ENCODE measurements at regions not wholly inside any gene's neighbourhood (a gene's known extent, or its start where the extent isn't known, plus 50 kb on each side); places are given as distances from the start of the nearest gene placed in this dataset.

DNA sequence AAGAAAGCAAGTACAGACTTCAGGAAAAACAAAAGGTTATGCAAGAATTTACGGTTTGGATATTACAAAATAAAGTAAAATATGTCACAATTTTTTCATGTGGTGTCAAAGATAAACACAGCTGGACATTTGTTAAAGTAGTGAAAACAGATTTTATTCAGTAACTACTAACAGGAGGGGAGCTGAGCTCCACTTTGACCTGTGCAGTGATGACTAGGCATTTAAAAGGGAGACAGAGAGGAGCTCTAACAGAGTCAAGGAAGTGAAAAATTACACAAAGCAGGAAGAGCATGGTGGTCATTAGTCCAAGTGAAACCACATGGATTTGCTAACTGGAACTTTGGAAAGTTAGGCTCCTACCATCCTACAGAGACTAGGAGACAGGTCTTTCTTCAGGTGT is 263.6 kb upstream of the PCSK5 start:
- Histone ChIP-seq H3K14ac (ENCODE audit: low read length) (no peak overlapping the region), H4K12ac (ENCODE audit: low read depth, low read length) (no peak overlapping the region), H3K4me1 (ENCODE audit: control insufficient read depth in 1 of 2, insufficient read depth in 2 of 2, low read length in 2 of 2) (peaks cover 2 to 5% of the 10 kb centered on the region in 2 experiments), H2AK5ac (ENCODE audit: low read length) (no peak overlapping the region), H4K91ac (ENCODE audit: low read depth, low read length) (no peak overlapping the region), H2BK120ac (ENCODE audit: insufficient read depth, low read length, poor library complexity) (no peak overlapping the region), H3K4me3 (ENCODE audit: low read depth, low read length) (no peak overlapping the region), H3K4me2 (ENCODE audit: low read length) (no peak overlapping the region), H3K23ac (ENCODE audit: low read length) (no peak overlapping the region), H4K8ac (ENCODE audit: low read depth, low read length) (no peak overlapping the region), H3K18ac (ENCODE audit: low read length) (no peak overlapping the region), H2BK12ac (ENCODE audit: low read length) (peak overlapping the region; percentile 8), H3K9ac (ENCODE audit: low read length) (no peak overlapping the region), H3K79me1 (ENCODE audit: low read length) (peaks cover 6% of the 10 kb centered on the region), H3K27me3 (ENCODE audit: insufficient read depth, low read length) (no peaks in the 10 kb centered on the region), H3K27ac (ENCODE audit: low read depth, low read length) (no peak overlapping the region), H3K9me3 (ENCODE audit: insufficient read depth, low read depth, low read length) (no peaks in the 10 kb centered on the region), H2AFZ (ENCODE audit: insufficient read depth, low read length, poor library complexity) (no peak overlapping the region), H3K4ac (ENCODE audit: low read depth, low read length) (no peak overlapping the region), H2BK5ac (ENCODE audit: low read depth, low read length, poor library complexity) (no peak overlapping the region), H3K36me3 (ENCODE audit: control insufficient read depth in 1 of 2, insufficient read depth in 2 of 2, low read length in 2 of 2) (no peaks in the 10 kb centered on the region), H3K79me2 (ENCODE audit: control insufficient read depth, insufficient read depth, low read length, poor library complexity) (no peaks in the 10 kb centered on the region)
- WGBS (ENCODE audit: extremely low coverage, insufficient coverage, insufficient read length), result no CpG with 5 or more reads among the region's 1 CpG
- peak in 1 of 2 donors; percentile 14 for DNase-seq

DNA sequence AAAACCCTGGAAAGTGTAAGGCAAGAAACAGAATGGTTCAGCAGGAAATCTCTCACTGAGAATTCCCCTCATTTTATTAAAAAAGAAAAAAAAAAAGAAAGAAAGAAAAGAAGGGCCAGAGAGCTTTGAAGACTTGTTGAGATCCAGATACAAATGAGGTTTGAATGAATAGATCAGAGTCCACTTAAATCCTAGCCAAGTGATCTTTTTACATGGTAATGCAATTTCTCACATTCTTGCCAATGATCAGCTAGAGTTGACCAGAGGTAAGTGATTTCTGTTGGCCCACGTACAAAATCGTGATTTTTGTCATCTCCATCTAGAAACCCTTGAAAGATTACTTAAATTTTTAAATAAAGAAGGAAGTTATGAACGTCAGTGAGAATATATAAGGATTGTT is 261.5 kb upstream of the PCSK5 start:
- peaks cover 6% of the 10 kb centered on the region for H3K79me1 ChIP-seq (ENCODE audit: low read length)
- no peak overlapping the region for H3K4me3 ChIP-seq (ENCODE audit: low read depth, low read length)
- H3K4me2 ChIP-seq (ENCODE audit: low read length), result no peak overlapping the region
- H3K36me3 ChIP-seq (ENCODE audit: control insufficient read depth in 1 of 2, insufficient read depth in 2 of 2, low read length in 2 of 2), result no peaks in the 10 kb centered on the region
- H4K12ac ChIP-seq (ENCODE audit: low read depth, low read length), result no peak overlapping the region
- no peak overlapping the region for H2AFZ ChIP-seq (ENCODE audit: insufficient read depth, low read length, poor library complexity)
- no peaks in the 10 kb centered on the region for H3K79me2 ChIP-seq (ENCODE audit: control insufficient read depth, insufficient read depth, low read length, poor library complexity)
- no peak overlapping the region for H2BK5ac ChIP-seq (ENCODE audit: low read depth, low read length, poor library complexity)
- H3K9me3 ChIP-seq (ENCODE audit: insufficient read depth, low read depth, low read length), result no peaks in the 10 kb centered on the region
- no peak overlapping the region for H2BK12ac ChIP-seq (ENCODE audit: low read length)
- no peak overlapping the region for H3K4ac ChIP-seq (ENCODE audit: low read depth, low read length)
- no peaks in the 10 kb centered on the region for H3K27me3 ChIP-seq (ENCODE audit: insufficient read depth, low read length)
- H3K18ac ChIP-seq (ENCODE audit: low read length), result no peak overlapping the region
- no peak overlapping the region for H2BK120ac ChIP-seq (ENCODE audit: insufficient read depth, low read length, poor library complexity)
- DNase-seq, result no peak
- no peak overlapping the region for H3K23ac ChIP-seq (ENCODE audit: low read length)
- no peak overlapping the region for H4K8ac ChIP-seq (ENCODE audit: low read depth, low read length)
- no peak overlapping the region for H4K91ac ChIP-seq (ENCODE audit: low read depth, low read length)
- H3K14ac ChIP-seq (ENCODE audit: low read length), result no peak overlapping the region
- 100% methylated on average over 1 of the region's 3 CpGs for WGBS (ENCODE audit: extremely low coverage, insufficient coverage, insufficient read length)
- peaks cover 2 to 5% of the 10 kb centered on the region in 2 experiments for H3K4me1 ChIP-seq (ENCODE audit: control insufficient read depth in 1 of 2, insufficient read depth in 2 of 2, low read length in 2 of 2)
- H3K27ac ChIP-seq (ENCODE audit: low read depth, low read length), result no peak overlapping the region
- H3K9ac ChIP-seq (ENCODE audit: low read length), result no peak overlapping the region
- H2AK5ac ChIP-seq (ENCODE audit: low read length), result no peak overlapping the region

DNA sequence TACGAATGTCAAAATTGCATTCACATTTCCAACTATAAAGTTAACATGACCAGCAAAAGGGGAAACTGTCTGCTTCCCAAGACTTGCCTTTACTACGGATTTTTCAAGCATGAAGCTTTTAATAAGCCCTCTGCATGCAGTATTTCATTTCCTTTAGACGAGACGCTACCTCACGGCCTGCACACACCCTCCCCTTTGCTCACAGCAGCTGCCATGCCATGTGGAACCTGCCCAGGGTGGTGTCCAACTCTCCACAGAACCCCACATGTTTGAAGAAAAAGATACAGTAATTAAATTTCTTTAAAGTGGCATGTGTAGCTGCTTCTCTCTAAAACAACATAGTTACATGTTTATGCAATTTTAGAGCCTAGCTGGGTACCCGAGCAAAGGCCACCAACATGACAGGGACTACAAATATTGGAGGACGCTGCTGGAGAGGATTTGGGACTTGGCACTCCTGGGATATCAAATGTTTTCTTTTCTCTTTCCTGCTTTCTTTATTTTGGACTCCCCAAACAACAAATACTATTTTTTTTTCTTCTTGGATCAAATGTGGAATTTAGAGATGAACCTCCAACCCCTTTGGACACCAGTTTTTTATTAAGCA is 256.9 kb upstream of the PCSK5 start:
- no peak overlapping the region for H4K8ac ChIP-seq (ENCODE audit: low read depth, low read length)
- no peak for DNase-seq
- H2AFZ ChIP-seq (ENCODE audit: insufficient read depth, low read length, poor library complexity), result no peak overlapping the region
- H3K4me1 ChIP-seq (ENCODE audit: control insufficient read depth in 1 of 2, insufficient read depth in 2 of 2, low read length in 2 of 2), result no peaks in the 10 kb centered on the region
- no peak overlapping the region for H2BK120ac ChIP-seq (ENCODE audit: insufficient read depth, low read length, poor library complexity)
- no peak overlapping the region for H3K23ac ChIP-seq (ENCODE audit: low read length)
- no peak overlapping the region for H3K27ac ChIP-seq (ENCODE audit: low read depth, low read length)
- no peak overlapping the region for H3K9ac ChIP-seq (ENCODE audit: low read length)
- H3K18ac ChIP-seq (ENCODE audit: low read length), result no peak overlapping the region
- no peak overlapping the region for H4K91ac ChIP-seq (ENCODE audit: low read depth, low read length)
- no peak overlapping the region for H3K14ac ChIP-seq (ENCODE audit: low read length)
- peaks cover 0 to 2% of the 10 kb centered on the region in 2 experiments for H3K36me3 ChIP-seq (ENCODE audit: control insufficient read depth in 1 of 2, insufficient read depth in 2 of 2, low read length in 2 of 2)
- no peak overlapping the region for H4K12ac ChIP-seq (ENCODE audit: low read depth, low read length)
- H3K4ac ChIP-seq (ENCODE audit: low read depth, low read length), result no peak overlapping the region
- H3K27me3 ChIP-seq (ENCODE audit: insufficient read depth, low read length), result no peaks in the 10 kb centered on the region
- H3K79me1 ChIP-seq (ENCODE audit: low read length), result no peaks in the 10 kb centered on the region
- no peaks in the 10 kb centered on the region for H3K9me3 ChIP-seq (ENCODE audit: insufficient read depth, low read depth, low read length)
- no peak overlapping the region for H3K4me2 ChIP-seq (ENCODE audit: low read length)
- no peak overlapping the region for H2AK5ac ChIP-seq (ENCODE audit: low read length)
- no peaks in the 10 kb centered on the region for H3K79me2 ChIP-seq (ENCODE audit: control insufficient read depth, insufficient read depth, low read length, poor library complexity)
- H2BK12ac ChIP-seq (ENCODE audit: low read length), result no peak overlapping the region
- no peak overlapping the region for H2BK5ac ChIP-seq (ENCODE audit: low read depth, low read length, poor library complexity)
- no peak overlapping the region for H3K4me3 ChIP-seq (ENCODE audit: low read depth, low read length)
- WGBS (ENCODE audit: extremely low coverage, insufficient coverage, insufficient read length), result no CpG with 5 or more reads among the region's 7 CpGs

DNA sequence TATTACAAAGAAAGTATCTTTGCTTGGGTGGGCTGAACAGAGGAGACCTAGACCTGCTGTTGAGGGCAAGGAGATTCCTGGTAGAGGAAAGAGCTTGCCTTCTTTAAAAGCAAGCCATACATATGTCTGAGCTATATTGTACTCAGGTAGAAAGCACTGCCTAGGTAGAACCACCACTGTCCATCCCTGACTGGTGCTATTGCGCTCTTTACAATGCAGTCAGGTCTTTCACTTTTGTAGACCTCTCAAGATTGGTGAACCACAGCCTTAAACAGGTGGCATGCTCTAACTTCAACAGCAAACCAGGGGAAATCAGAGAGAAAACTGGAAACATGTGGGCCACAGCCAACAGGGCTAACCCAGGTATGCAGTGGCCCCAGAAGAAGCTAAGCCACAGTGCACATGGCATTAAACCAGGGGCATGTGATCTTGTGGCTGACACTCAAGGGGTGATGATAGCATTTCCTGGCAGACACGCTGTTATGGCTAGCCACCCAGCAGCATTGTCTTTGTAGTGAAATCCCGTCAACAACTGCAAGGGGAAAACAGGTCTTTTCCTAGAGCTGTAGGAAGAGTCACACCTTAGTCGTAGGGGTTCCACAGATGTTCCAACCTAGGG is 253.9 kb upstream of the PCSK5 start:
- Histone ChIP-seq H4K91ac (ENCODE audit: low read depth, low read length) (no peak overlapping the region), H3K79me2 (ENCODE audit: control insufficient read depth, insufficient read depth, low read length, poor library complexity) (no peaks in the 10 kb centered on the region), H3K14ac (ENCODE audit: low read length) (no peak overlapping the region), H3K79me1 (ENCODE audit: low read length) (no peaks in the 10 kb centered on the region), H3K27ac (ENCODE audit: low read depth, low read length) (no peak overlapping the region), H4K8ac (ENCODE audit: low read depth, low read length) (no peak overlapping the region), H2AFZ (ENCODE audit: insufficient read depth, low read length, poor library complexity) (no peak overlapping the region), H3K18ac (ENCODE audit: low read length) (no peak overlapping the region), H3K4ac (ENCODE audit: low read depth, low read length) (no peak overlapping the region), H4K12ac (ENCODE audit: low read depth, low read length) (no peak overlapping the region), H3K23ac (ENCODE audit: low read length) (no peak overlapping the region), H2BK120ac (ENCODE audit: insufficient read depth, low read length, poor library complexity) (no peak overlapping the region), H3K27me3 (ENCODE audit: insufficient read depth, low read length) (no peaks in the 10 kb centered on the region), H3K4me1 (ENCODE audit: control insufficient read depth in 1 of 2, insufficient read depth in 2 of 2, low read length in 2 of 2) (no peaks in the 10 kb centered on the region), H3K36me3 (ENCODE audit: control insufficient read depth in 1 of 2, insufficient read depth in 2 of 2, low read length in 2 of 2) (peaks cover 0 to 2% of the 10 kb centered on the region in 2 experiments), H2BK5ac (ENCODE audit: low read depth, low read length, poor library complexity) (no peak overlapping the region), H3K4me3 (ENCODE audit: low read depth, low read length) (no peak overlapping the region), H3K4me2 (ENCODE audit: low read length) (no peak overlapping the region), H3K9ac (ENCODE audit: low read length) (no peak overlapping the region), H3K9me3 (ENCODE audit: insufficient read depth, low read depth, low read length) (no peaks in the 10 kb centered on the region), H2AK5ac (ENCODE audit: low read length) (no peak overlapping the region), H2BK12ac (ENCODE audit: low read length) (no peak overlapping the region)
- WGBS (ENCODE audit: extremely low coverage, insufficient coverage, insufficient read length), result no CpG with 5 or more reads among the region's 4 CpGs
- DNase-seq, result no peak

Data from trophoblast cell (in vitro differentiated cells and primary cell).